Nucleus accumbens (tissue), 56 donors: ENCODE measurements at regions not wholly inside any gene's neighbourhood (a gene's known extent, or its start where the extent isn't known, plus 50 kb on each side); places are given as distances from the start of the nearest gene placed in this dataset.
"Not testable (repeated sequence)": the region's sequence is repeated elsewhere in the genome, so short reads cannot be mapped to it uniquely, and the experiment has no call there.

Experiments used
- DNase-seq, 56 donors: peaks; one replicate each; lab custom pipeline; 2025; lab: John Stamatoyannopoulos, UW

- DNase-seq: no peak
These were observed 199.0 kb downstream of the DLL1 start for GRCh38 chr6:170091639-170092579.

- DNase-seq: no peak
These were observed 199.8 kb downstream of the DLL1 start for GRCh38 chr6:170091000-170091638.

GRCh38 chr6:170090561-170090960 is 200.3 kb downstream of the DLL1 start:
- no peak for DNase-seq

- DNase-seq: no peak
These were observed 200.9 kb downstream of the DLL1 start for GRCh38 chr6:170089963-170090362.

- DNase-seq: no peak
These were observed 202.3 kb downstream of the DLL1 start for GRCh38 chr6:170088582-170088955.

- no peak for DNase-seq
These were observed 202.8 kb downstream of the DLL1 start for GRCh38 chr6:170087941-170088581.

- not testable (repeated sequence) for DNase-seq
These were observed 203.5 kb downstream of the DLL1 start for GRCh38 chr6:170087421-170087780.

- no peak for DNase-seq
These were observed 204.0 kb downstream of the DLL1 start for GRCh38 chr6:170086639-170087420.

GRCh38 chr6:170085475-170086401 is 205.1 kb downstream of the DLL1 start:
- no peak for DNase-seq

GRCh38 chr6:170084166-170084730 is 206.6 kb downstream of the DLL1 start:
- no peak for DNase-seq

GRCh38 chr6:170083236-170084051 is 207.4 kb downstream of the DLL1 start:
- DNase-seq: no peak

GRCh38 chr6:170082531-170083187 is 208.2 kb downstream of the DLL1 start:
- no peak for DNase-seq

GRCh38 chr6:170082067-170082466 is 208.8 kb downstream of the DLL1 start:
- DNase-seq: no peak

GRCh38 chr6:170081556-170081955 is 209.3 kb downstream of the DLL1 start:
- DNase-seq: no peak

GRCh38 chr6:170080828-170081371 is 210.0 kb downstream of the DLL1 start:
- peak in 12 of 56 donors; percentile 19 to 53 (median 38) for DNase-seq

GRCh38 chr6:170080169-170080827 is 210.6 kb downstream of the DLL1 start:
- peak in 1 of 56 donors; percentile 42 for DNase-seq
